Glutamatergic neuron (in vitro differentiated cells): ENCODE measurements at regions not wholly inside any gene's neighbourhood (a gene's known extent, or its start where the extent isn't known, plus 50 kb on each side); places are given as distances from the start of the nearest gene placed in this dataset.

Experiments used
- DNase-seq: peaks from one replicate; pipeline ENCODE4 v3.0.0; 2022
- H3K27ac Mint-ChIP-seq: one replicate; pipeline ENCODE4 v1.8.0; 2020; ENCODE audit warnings: mild to moderate bottlenecking, mixed read lengths, inconsistent platforms; ENCODE audit not compliant: unreplicated experiment
- H3K27me3 Mint-ChIP-seq: one replicate; pipeline ENCODE4 v1.8.0; 2020; ENCODE audit warnings: mild to moderate bottlenecking, moderate library complexity, mixed read lengths, inconsistent platforms; ENCODE audit not compliant: unreplicated experiment
- H3K36me3 Mint-ChIP-seq: one replicate; pipeline ENCODE4 v1.8.0; 2020; ENCODE audit warnings: mild to moderate bottlenecking, mixed read lengths, inconsistent platforms; ENCODE audit not compliant: unreplicated experiment
- H3K4me1 Mint-ChIP-seq: one replicate; pipeline ENCODE4 v1.8.0; 2020; ENCODE audit warnings: mild to moderate bottlenecking, low read depth, mixed read lengths, inconsistent platforms; ENCODE audit not compliant: unreplicated experiment
- H3K4me3 Mint-ChIP-seq: one replicate; pipeline ENCODE4 v1.8.0; 2020; ENCODE audit warnings: mild to moderate bottlenecking, mixed read lengths, inconsistent platforms; ENCODE audit not compliant: unreplicated experiment
- H3K9me3 Mint-ChIP-seq: one replicate; pipeline ENCODE4 v1.8.0; 2020; ENCODE audit warnings: mild to moderate bottlenecking, moderate library complexity, mixed read lengths, inconsistent platforms; ENCODE audit not compliant: unreplicated experiment
- CTCF ChIP-seq: fragments of 200-600 bp; sonication (generic); IDR thresholded peaks from one replicate; pipeline ENCODE4 v1.5.0; 2021; ENCODE audit not compliant: partially characterized antibody, unreplicated experiment

GRCh38 chr3:124634210-124635168 is 95.8 kb upstream of the UMPS start:
- Mint-ChIP-seq H3K27ac (no peak overlapping the region), H3K9me3 (peaks cover 11% of the 10 kb centered on the region), H3K4me3 (no peak overlapping the region), H3K27me3 (peaks cover 5% of the 10 kb centered on the region), H3K4me1 (peaks cover 14% of the 10 kb centered on the region), H3K36me3 (peaks cover 9% of the 10 kb centered on the region)
- no peak for TF ChIP-seq CTCF
- DNase-seq, result no peak

GRCh38 chr3:124635169-124635539 is 95.1 kb upstream of the UMPS start:
- Mint-ChIP-seq H3K36me3 (peaks cover 9% of the 10 kb centered on the region), H3K4me1 (peaks cover 14% of the 10 kb centered on the region), H3K9me3 (peaks cover 9% of the 10 kb centered on the region), H3K27me3 (peaks cover 5% of the 10 kb centered on the region), H3K27ac (peak overlapping the region; percentile 2), H3K4me3 (peak overlapping the region; percentile 10)
- TF ChIP-seq CTCF, result no peak
- DNase-seq, result no peak

GRCh38 chr3:124636101-124636862 is 94.0 kb upstream of the UMPS start:
- Mint-ChIP-seq H3K27me3 (peaks cover 5% of the 10 kb centered on the region), H3K4me3 (no peak overlapping the region), H3K4me1 (peaks cover 8% of the 10 kb centered on the region), H3K9me3 (peaks cover 8% of the 10 kb centered on the region), H3K27ac (no peak overlapping the region), H3K36me3 (peaks cover 7% of the 10 kb centered on the region)
- TF ChIP-seq CTCF, result no peak
- DNase-seq, result no peak

GRCh38 chr3:124636863-124637296 is 93.4 kb upstream of the UMPS start:
- H3K36me3 Mint-ChIP-seq, result peaks cover 1% of the 10 kb centered on the region
- TF ChIP-seq CTCF, result no peak
- H3K4me3 Mint-ChIP-seq, result no peak overlapping the region
- DNase-seq, result no peak
- H3K4me1 Mint-ChIP-seq, result peaks cover 4% of the 10 kb centered on the region
- H3K9me3 Mint-ChIP-seq, result peaks cover 4% of the 10 kb centered on the region
- no peak overlapping the region for H3K27ac Mint-ChIP-seq
- H3K27me3 Mint-ChIP-seq, result peaks cover 5% of the 10 kb centered on the region
